NCI-H1417 (cell line): ENCODE measurements at regions not wholly inside any gene's neighbourhood (a gene's known extent, or its start where the extent isn't known, plus 50 kb on each side); places are given as distances from the start of the nearest gene placed in this dataset.
"Not testable (repeated sequence)": the region's sequence is repeated elsewhere in the genome, so short reads cannot be mapped to it uniquely, and the experiment has no call there.

Source experiments
- DNase-seq, 3 experiments: peaks; one replicate each; lab custom pipeline; 2025; lab: John Stamatoyannopoulos, UW

DNA sequence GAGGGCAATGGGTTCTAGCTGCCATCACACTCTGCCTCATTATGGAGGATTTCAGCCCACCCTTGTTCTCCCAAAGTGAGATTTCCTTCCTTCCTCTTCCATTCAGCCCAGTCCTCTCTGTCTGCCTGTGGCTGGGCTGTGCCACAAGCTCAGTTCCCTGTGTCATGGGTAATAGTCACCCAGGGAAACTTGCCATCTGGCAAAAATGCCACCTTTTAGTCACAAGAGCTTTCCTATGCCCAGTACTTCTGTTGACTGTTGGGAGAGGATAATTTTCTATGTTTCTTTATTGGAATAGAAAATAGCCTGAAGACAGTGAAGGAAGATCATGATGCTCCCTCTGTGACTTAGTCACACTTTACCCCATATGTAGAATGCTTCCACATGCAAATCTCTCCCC is 71.4 kb downstream of the TLR4 start:
- no peak for DNase-seq

DNA sequence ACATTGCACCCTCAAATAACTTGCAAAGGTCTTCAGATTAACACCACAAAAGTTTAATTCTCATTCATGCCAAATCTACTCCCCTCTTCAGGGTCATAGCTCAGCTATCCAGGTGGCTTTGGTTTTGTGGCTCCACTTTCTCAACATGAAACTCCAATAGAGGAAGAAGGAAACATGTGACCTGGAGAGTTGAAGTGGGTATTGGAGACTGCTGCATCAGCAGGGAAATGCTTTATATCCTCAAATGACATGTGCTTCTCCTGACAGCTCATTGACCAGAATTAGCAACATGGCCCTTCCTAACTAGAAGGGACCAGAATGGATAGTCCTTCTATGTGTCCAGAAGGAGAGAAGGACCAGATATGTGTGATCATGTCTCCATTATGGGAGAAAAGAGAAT is 73.6 kb downstream of the TLR4 start:
- peak in 1 of 3 experiments; percentile 18 for DNase-seq

DNA sequence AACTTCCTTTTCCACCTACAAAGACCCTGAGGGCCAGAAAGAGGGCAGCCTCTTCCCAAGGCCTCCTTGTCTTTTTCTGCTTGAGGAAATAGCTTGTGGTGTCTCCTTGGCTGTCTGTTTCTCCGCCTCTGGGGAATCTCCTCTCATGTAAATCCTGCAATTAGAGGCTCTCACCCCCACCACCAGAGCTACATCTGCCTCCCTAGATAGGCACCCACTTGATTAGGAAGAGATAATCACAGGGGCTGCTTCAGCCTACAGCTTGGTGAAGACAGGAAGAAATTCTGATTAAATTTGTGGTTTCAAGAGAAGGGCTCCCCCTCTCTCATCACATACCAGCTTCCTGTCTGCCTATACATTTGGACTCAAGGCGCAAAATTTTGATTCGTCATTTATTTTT is 75.6 kb downstream of the TLR4 start:
- peak in 1 of 3 experiments; percentile 55 for DNase-seq

DNA sequence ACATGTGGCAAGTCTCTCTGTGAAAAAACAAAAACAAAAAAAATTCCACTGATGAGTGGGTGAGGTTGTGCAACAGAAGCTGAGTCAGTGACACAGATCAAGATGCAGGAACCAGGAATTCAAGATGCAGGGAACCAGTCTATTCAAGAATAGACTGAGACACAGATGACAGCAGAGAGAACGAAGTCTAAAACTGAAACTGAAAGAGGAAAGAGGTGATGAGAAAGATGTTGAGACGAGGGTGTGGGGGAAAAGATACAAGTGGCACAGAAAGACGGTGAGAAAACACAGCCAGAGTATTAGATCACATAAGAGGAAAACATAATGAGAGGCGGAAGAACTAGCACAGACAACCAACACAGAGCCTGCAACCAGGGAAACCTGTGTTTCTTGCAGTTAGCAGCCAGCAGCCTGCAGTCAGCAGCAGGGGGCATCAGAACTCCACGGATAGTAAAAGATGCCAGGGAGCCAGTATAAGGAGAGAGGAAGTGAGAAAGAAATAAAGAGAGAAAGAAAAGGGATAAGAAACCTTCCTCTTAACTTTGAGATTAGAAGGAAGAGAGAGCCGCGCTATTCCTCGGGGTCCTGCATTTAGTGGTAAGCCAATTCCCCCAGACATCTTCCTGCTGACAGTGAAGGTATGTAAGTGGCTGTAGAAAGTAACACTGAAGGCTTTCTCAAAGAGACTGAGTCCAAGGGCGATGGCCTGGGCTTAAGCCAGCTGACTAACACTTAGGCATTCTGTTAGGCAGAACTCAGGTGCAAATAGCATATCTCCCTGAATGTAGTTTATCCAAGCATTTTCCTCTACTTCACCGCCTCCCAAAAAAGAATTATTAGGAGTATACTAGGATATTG is 79.0 kb downstream of the TLR4 start:
- DNase-seq, result peak; percentile 44 to 93 (median 81)

DNA sequence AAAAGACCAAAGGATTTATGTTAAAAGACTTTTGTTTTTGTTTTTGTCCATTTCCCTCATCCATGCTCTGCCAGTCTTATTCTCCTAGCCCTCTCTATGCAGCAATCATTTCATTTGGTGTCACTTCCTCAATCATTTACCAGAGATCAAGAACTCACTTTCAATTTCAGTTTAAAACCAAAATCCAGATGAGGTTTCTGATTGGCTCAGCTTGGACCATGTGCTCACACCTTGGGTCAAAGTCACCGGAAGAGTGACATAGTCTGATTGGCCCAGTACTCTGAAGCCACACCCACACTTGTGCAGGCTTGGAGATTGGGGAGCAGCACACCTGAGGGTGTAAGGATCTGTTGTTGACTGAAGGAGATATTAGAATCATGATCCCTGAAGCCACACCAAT is 79.6 kb downstream of the TLR4 start:
- DNase-seq, result peak in 1 of 3 experiments; percentile 52

DNA sequence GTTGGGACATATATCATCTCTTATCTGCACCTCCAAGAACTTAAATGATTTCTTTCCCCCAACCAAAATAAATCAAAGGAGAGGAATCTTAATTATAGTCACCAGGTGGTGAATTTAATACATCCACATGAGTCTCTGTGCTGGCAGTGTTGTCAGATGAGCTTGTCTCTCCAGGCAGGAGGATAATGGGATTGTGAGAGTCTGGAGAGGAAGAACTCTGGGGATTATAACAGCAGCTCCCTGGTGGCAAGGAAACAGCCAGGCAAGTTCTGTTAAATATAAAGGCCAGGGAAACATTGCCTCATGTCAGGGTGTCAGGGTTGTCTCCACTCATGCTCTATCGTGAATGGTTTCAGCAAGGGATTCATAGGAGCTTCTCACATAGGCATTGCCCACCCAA is 80.8 kb downstream of the TLR4 start:
- peak in 1 of 3 experiments; percentile 24 for DNase-seq

DNA sequence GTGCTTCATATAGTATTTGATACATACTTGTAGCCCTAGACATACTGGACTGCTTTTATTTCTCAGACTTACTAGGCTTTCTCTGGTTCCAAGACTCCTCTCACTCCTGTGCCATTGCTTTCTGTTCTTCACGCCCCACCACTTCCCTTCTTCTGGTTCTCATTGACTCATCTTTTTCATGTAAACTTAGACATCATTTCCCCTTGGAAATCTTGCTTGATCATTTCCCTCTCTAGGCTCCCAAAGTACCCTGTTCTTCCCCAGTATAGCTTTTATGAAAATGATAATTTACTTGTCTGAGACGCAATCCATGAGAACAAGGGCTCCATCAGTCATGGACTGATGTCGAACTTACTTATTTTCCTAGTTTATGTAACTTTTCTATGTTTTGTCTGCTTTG is 83.5 kb downstream of the TLR4 start:
- DNase-seq, result no peak

DNA sequence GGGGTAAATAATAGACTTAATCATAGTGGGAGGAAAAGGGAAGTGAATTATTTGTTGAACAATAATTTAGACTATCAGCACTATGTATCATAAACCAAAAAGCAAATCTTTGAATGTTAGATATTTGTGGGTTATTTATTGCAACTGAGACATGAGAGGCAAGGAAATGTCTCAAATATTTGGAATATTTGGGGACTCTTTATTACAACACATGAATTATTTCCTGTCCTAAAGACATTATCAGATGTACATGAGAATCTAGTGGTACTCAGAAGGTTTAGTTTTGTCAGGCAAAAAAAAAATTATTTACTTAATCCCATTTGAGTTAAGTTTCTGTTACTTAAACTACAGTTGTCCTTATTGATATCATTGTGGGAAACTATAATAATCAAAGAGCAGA is 91.1 kb downstream of the TLR4 start:
- no peak for DNase-seq

GRCh38 chr9:117796681-117797080 is 92.5 kb downstream of the TLR4 start:
- DNase-seq, result no peak

- peak in 1 of 3 experiments; percentile 15 for DNase-seq
Measured at GRCh38 chr9:117800389-117800788, 96.2 kb downstream of the TLR4 start.

- no peak for DNase-seq
Measured at GRCh38 chr9:117809751-117810150, 105.5 kb downstream of the TLR4 start.

GRCh38 chr9:117815315-117815714 is 111.1 kb downstream of the TLR4 start:
- no peak for DNase-seq

- no peak for DNase-seq
Measured at GRCh38 chr9:117815948-117816347, 111.7 kb downstream of the TLR4 start.

DNA sequence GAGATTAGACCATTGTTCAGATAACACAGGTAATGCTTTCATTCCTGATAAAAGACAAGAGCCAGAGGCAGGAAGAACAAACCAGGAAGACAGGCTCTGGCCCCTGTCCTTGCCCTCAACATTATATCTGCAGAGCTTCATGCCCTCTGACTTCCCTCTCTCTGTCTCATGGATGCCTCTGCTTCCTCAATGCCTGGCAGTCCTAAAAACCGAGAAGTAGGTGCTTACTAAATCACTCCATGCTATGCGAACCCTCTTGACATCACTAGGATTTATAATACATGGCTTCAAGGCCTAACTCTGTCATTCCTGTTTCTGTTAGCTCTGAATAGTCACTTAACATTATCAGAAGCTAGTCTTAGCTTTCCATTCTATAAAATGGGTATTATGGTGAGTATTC is 117.8 kb downstream of the TLR4 start:
- DNase-seq, result no peak

DNA sequence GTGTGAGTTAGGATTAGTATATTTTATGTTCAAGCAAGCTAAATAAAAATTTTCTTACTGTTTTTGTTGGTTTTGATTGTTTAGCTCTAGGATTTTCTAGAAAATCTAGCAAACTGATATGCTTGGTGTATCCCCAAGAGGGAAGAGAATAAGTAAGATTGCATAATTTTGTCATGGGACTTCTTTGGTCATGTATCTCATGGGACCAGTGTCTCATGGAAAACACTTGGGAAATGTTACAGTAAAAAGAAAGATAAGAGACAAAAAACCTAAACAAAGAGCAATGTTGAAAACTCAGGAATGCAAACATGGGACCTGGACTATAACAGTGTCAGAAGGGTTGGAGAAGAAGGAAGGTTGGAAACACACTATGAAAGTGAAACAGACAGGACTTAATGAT is 119.4 kb downstream of the TLR4 start:
- no peak for DNase-seq

- DNase-seq, result no peak
Measured at GRCh38 chr9:117825609-117826347, 121.6 kb downstream of the TLR4 start.

DNA sequence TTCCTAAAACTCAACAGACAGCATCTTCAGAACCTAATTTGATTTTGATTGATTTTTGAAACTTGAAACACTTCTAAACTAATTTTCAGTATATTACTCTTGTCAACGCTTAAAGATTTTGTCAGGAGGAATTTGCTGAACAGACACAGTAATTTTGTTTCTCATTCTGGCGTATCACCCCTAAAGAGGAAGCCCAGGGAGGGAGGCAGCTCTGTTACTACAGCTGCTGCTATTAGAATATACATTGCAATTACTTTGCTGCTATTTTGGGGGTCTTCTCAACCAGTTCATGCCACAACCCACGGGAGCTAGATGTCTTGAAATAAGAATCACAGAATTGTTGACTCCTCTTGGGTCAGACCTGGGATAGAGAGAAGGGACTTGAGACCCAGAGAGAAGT is 122.6 kb downstream of the TLR4 start:
- no peak for DNase-seq

- DNase-seq, result no peak
Measured at GRCh38 chr9:117827456-117827855, 123.3 kb downstream of the TLR4 start.

DNA sequence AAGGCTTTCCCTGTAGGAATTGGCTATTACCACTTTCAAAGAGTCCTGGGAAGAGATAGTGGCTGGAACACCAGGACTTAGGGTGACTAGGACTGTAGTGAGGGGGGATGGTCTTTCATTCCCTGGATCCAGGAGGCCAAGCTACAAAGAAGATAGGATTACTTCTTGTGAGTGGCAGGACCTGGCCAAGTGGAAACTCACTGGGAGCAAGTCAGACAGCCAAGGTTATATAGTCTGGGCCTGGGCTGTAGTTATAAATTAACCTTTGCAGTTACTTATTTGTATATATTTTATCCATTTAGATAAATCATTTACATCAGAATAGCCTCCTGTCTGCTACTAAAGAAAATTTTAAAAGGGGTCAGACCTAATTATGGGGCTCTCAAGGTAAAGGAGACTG is 124.3 kb downstream of the TLR4 start:
- DNase-seq, result no peak

GRCh38 chr9:117835798-117836197 is 131.6 kb downstream of the TLR4 start:
- DNase-seq, result no peak

DNA sequence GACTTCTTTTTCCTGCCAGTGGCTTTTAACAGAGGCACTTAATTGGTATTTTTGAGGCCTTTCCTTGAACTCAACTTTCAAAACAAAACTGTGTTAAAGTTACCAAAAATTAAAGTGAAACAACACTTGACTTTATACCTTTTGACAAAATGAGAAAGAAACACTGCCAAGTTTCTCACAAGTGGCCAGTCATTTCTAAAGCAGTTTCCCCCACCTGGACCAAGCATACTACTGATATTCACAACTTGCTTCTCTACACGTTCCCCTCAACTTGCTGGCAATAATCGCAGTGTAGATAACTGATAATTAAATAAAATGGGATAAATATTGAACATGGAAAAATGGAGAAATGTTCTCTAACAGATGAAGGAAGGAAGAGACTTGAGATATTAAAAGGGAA is 135.7 kb downstream of the TLR4 start:
- no peak for DNase-seq

- not testable (repeated sequence) for DNase-seq
Measured at GRCh38 chr9:117851836-117852461, 147.7 kb downstream of the TLR4 start.

- no peak for DNase-seq
Measured at GRCh38 chr9:117858561-117858960, 154.4 kb downstream of the TLR4 start.
